GM18870 (cell line): ENCODE measurements at regions not wholly inside any gene's neighbourhood (a gene's known extent, or its start where the extent isn't known, plus 50 kb on each side); places are given as distances from the start of the nearest gene placed in this dataset.
"Not testable (repeated sequence)": the region's sequence is repeated elsewhere in the genome, so short reads cannot be mapped to it uniquely, and the experiment has no call there.

Experiments
- ATAC-seq: cut with Tn5 transposase; IDR thresholded peaks from one replicate; pipeline ENCODE4 v1.9.1; 2021; ENCODE audit warnings: moderate library complexity; ENCODE audit not compliant: unreplicated experiment

DNA sequence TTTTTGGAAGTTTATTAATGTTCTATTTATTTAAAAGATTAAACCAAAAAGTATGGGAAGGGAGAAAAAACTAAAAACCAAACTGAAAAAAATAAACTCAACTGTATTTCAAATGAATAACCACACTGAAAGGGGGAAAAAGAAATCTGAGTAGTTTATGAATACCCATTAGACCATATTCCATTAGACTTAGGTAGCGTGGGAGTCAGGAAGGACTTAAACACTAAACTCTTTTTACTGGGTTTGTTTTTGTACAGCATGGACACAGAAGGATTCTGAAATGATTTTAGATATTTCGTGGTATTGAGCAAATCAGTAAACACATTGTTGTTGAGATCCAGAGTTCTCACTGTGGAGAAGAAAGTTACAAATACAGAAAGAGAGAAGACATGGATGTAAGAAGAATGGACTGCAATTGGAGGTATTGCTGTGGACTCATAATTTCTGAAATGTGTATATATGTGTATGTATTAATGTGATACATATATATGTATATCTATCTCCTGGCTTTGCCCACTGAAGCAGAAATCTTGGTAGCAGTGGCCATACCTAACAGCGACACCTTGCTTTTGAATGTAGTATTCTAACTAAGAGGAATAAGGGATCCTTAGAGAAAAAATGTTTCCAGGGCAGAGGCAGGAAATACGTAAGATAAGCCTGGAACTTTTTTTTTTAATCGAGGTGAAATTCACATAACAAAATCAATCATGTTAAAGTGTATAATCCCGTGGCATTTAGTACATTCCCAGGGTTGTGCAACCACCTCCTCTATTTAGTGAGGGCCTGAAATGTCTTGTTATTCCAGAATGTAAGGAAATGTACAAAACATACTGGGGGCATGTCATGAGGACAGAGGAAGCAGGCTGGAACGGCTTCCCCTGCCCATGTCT lies 228.8 kb downstream of the SMARCA2 start:
- ATAC-seq = no peak

DNA sequence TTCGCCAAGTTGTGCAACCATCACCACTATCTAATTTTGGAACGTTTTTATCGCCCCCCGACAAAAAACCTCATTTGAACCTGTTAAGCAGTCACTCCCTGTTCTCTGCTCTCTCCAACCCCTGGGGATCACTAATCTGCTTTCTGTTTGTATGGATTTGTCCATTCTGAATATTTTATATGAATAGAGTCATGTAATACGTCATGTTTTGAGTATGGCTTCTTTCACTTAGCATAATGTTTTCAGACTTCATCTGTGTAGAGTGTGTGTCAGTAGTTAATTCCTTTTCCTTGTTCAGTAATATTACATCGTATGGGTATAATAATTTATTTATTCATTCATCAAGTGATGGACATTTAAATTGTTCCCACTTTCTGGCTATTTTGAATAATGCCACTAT lies 232.2 kb downstream of the SMARCA2 start:
- no peak for ATAC-seq

DNA sequence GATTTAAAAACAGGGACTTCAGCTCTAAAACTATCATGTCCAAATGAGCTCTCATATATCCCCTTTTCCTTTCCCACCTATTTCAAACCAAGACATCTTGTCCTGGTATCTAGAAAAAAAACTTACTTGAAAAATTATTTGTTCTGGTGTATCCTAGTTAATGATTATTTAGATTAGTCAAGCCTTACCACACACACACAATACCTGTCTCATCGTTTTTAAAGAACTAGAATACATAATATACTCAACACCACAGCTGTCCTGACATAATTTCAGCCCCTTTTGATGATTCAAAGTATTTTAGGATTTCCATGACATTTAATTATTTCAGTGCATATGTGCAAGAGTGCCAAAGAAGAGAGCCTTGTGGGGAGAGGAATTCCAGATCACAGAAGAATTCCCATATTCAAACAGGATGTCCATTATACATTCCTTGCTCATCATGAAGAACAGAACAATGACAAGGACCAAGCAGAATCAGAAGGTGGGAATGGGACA lies 233.7 kb downstream of the SMARCA2 start:
- no peak for ATAC-seq

DNA sequence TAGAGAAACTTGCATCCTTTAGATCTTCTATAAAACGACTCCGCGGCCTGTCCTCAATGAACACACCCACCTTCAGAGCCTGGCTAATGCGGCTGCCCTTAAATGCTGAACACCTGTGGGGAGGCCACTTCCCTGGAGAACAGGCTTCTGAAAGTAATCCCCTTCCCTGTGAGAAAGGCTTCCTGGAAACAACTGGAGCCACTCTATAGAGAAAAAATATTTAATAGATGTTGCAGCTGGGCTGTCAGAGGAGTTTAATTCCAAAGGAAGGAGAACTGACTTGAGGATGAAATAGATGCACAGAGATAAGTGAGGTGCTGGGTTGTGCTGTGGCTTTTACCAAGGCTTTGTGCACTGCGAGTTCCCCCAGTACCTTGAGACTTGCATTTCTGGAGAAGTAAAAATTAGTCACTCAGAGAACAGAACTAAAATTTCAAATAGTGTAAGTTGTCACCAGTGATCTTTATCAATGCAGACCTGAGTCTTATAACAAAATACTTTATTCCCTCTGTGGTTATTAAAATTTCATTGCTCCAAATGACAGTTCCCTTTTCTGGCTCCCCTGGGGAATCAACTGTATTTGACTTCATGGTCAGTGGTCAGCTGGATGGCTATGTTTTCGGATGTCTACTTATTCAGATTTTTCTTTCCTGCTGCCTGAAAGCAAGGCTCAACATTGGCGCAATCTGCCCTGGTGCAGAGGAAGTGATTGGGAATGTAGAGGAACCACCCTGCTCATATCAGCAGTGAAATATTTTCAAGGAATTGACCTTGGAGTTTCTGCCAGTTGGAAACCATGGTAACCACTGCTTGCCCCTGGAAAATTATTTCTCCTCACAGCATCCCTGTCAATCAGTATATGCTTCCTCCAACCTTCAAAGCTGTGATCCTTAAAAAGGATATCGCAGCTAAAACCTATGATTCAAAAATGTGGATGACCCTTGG lies 238.8 kb downstream of the SMARCA2 start:
- no peak for ATAC-seq

DNA sequence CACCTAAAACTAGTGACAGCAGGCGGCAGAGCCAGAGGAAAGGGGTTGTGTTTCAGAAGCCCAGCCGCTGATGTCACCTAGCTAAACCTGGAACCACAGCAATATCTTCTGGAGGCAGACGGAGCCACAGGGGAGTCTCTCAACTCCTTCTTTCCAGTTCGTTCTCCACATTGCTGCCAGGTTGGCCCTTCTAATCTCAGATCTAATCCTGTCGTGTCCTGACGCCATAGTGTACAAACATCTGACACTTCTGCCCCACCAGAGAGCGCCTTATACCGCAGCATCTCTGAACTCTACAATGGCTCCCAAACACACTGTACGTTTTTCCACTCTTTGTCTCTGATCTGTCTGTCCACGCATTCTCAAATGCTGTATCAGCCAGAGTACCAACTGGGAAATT lies 240.0 kb downstream of the SMARCA2 start:
- no peak for ATAC-seq

DNA sequence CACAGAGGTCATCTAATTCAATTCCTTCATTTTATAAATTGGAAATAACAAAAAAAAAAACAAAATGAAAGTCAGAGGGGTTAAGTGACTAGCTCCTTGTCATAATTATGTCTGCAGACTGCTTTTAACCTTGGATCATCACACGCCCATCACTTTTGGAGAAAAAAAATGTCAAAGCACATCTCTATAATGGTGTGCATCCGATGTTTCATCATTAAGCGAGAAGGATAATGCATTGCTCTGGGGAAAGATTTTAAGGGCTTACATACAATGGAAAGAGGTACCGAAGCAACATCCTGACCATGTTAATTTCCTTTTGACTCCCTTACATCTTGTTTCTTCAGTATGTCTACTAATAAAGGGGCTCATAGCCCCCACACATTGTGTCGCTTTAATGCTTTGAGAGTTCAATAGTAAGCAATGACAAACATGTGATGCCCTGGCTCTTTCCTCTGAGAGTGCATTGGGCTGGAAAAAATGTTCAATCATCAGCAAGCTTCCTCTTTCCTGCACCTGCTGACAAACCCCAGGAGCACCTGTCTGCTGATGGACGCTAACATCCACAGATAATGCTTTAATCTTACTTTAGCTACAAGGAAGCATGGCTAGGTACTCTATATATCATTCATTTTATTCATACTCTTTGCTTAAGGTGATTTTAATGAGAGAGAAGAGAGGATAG lies 242.2 kb downstream of the SMARCA2 start:
- no peak for ATAC-seq

DNA sequence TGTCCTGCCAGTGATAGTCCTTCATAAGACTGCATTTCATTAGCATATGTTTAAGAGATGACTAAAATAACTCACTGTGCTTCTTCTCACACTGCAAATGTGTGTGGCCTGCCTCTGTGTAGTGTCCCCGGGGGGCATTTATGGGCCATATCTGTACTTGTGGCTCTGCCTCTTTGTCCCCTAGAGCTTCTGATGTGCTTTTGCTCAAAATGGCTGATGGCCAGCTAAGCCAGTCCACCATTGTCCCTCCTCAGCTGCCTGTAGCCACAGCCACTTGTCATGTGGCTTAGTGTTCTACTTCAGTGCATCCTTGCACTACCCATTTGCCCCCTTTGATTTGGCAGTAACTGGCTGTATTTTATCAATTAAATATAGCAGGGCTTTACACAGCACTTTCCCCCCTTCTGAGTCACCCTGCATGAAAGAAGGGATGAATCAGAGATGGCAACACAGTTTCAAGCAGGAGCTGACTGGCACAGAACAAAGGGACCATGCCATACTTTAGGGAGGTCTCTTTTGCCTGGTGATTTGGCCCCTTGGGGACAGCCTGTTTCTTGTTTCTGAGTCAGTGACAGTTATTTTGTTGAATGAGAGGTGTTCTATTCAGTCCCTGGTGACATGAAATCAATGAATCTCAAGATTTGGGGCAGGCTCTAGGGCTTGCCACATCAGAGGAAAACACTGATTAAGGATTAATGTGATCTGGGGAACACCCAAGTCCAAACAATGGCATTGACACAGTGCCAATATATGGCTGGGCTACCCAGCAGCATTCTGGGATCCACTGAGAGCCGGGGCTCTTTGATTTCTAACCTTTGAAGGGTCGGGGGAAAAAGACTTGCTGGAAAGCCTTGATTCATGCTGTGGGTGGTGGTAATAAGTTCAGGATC lies 245.5 kb downstream of the SMARCA2 start:
- ATAC-seq = no peak

DNA sequence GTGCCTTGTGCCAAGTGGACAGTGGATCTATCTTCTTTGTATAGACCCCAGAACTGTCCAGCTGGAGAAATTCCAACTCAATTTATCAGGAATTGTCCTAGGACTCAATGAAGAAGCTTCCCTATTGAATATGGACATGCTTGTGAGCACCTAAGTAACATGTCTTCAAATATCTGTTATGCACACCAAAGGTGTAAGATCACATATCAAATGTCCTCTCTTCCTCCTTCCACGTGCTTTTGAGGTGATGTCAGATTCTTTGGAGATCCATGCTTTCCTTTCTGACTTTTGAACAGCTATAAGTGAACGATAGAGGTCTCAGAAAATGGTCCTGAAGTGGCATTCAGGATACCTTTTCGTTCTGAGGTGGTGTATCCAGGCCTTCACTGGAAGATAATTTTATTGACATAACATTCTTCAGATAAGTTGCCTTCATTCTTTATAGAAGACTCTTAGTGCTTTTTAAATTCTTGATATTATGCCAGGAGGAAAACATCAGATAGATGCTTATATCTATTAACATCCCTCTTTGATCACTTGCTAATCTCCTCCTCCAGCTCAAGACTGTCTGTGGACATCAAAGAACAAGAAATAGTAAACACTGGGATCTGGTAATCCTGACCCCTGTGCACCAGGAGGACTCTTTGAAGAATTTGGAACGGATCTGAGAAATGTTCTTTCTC lies 246.4 kb downstream of the SMARCA2 start:
- no peak for ATAC-seq

DNA sequence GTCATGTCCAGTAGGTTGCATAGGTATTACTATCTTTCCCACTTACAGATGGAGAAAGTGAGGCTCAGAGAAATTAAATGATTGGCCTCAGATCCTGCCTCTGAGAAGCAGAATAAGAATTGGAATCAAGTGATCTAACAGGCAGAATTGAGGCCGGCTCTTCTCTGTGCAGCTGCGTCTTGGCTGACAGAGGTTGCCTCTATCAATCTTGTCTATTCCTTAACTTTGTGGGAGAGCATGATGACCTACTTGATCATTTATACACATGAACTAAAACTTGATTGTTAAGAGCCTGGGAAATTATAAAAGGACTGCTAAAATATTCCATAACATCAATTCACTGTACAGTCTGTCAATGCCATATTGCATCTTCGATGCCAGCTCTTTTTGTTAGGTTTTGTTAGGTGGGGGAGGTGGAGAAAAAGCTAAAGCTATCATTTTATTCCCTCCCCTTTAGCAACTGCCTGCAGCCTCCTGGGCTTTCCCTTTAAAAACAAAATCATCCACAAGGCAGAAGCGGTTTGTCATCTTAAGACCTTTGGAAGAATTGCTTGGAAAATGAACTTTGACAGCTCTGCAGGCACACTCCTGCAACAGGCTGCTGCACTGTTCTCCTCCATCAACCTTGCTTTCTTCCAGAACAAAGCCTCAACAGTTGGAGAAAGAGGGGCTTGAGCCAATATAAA lies 247.4 kb downstream of the SMARCA2 start:
- no peak for ATAC-seq

DNA sequence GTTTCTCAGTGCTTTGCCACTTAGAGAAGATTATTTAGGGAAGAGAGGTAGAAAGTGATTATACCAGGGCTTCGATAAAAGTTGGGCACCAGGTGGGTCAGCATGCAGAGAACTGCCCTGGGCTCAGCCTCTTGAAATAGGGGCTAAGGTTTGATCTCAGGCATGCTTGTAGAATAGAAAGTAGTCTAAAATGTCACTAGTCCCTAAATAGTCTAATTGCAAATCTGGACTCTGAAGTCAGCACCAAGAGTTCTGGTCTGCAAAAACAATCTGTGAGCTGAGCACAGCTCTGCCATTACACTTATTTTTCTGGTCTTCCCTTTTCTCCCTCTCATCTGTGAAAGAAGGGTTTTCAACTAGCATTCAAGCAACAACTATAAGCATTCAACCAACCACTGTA lies 248.0 kb downstream of the SMARCA2 start:
- no peak for ATAC-seq

DNA sequence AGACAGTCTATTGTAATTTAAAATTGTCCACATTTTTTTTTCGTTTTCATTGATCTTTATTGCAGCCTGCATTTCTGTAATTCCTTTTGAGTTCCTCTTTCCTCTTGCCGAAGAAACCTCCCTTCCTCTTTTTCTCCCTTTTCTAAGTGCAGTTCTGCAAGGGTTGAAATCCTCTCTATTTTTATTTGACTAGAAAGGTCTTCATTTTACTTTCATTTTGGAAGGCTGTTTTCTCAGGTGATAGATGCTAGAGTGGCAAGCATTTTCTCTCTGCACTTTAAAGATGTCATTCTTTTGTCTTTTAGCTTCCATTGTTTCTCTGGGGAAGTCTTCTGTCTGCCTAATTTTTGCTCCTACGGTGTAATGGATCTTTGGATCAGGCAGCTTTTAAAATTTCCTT lies 248.5 kb downstream of the SMARCA2 start:
- no peak for ATAC-seq

DNA sequence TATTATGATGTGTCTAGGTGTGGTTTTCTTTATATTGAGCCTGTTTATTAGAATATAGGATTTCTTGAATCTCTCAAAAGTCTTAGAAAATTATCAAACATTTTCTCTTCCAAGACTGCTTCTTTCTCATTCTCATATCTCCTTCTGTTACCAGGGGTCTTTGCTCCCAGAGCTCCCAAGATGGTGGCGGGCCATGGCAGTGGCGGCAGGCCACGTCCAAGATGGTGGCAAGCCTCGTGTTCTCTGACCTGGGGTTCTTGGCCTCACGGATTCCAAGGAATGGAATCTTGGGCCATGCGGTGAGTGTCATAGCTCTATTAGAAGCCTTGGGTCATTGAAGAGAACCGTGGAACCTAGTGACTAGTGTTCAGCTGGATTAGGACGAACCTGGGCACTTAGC lies 248.9 kb downstream of the SMARCA2 start:
- no peak for ATAC-seq

DNA sequence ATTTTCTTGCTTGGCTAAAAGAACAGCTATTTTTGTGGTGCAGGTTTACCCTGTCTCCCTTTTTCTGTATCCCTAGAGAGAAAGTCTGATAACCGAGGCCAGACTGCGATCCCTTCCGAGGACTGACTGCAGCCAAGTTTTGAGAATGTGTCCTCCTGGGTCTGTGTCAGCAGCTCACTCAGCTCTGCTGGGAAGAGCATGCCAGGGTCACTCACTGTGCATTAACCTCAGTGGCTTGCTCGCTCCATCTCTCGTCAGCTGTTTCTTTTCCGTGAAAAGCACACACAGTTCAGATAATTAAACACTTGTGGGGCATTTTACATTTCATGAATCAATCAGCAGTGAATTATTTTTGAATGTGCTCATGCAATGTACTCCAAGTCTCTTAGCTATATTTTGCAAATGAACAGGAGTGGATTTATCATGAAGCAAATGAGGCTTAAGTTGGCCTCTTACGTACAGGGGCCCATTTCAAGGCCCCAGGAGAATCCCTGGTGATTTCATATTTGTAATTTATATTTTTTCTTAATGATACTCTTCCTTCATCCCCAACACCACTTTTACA lies 252.1 kb downstream of the SMARCA2 start:
- ATAC-seq = no peak

DNA sequence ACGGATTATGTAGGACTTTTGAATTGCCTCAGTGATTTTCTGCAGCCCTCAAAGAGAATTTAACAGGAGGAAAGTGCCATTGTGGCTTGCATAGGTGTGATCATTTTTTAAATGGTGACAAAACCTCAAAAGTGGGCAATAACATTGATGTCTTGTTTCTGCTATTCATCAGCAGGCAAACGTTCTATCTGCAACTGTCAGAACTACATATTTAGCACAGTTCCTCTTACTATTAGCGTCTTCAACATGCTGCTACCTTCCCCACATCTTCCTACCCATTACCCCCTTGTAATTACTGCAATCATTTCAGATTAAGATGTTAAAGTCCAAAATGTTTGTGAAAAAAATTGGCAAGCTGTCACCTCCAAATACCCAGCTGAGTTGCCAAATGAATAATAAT lies 254.6 kb downstream of the SMARCA2 start:
- no peak for ATAC-seq

DNA sequence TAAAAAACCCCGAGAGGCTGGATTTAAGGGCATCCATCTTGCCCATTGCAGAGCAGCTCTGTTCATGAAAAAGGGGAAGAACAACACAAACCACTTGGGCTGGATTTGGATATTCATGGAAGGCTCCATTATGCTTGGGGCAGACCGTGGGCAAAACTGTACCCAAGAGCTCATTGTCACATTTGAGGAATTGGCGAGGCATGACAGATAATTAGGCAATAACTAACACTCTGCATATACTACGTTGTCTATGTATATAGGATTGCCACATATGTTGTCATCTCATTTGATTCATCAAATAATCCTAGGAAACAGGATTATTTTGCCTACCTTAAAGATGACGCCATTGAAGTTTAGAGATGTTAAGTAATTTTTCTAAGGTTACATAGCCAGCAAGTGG lies 255.4 kb downstream of the SMARCA2 start:
- no peak for ATAC-seq

DNA sequence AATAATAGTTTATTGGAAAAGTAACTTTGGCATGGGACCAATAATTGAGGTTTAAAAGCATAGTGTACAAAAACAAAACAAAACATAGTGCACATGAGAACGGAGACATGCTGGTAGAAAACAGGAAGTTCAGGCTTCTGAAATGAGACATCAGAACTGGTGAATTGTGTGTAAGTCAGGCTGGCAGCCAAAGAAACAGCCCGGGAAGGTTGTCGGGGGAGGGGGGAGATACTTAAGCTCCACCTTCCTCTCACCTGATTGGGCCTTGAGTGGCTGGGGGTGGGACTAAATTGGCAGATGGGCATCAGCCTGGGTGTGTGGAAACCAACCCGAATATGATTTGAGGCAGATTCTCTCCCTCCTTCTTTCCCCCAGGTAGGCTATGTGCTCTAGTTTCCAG lies 256.3 kb downstream of the SMARCA2 start:
- peak; percentile 64 for ATAC-seq

DNA sequence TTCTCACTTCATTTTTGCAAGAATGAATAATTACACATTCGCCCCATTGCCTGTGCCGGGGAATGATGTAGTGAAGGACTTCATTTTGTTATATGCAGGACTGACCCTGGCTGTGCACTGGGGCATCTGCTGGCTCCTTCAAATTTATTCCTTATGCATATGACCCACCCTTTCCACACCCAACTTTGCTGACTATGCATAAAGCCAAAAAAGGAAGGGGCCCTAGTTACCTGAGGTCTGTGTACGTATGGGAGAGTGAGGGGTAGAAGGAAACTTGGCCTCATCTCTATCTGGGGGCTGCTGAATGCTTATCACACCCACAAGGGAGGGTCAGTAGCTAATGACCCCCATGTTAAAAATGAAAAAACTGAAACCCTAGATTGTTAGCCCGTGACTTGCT lies 259.6 kb downstream of the SMARCA2 start:
- no peak for ATAC-seq

DNA sequence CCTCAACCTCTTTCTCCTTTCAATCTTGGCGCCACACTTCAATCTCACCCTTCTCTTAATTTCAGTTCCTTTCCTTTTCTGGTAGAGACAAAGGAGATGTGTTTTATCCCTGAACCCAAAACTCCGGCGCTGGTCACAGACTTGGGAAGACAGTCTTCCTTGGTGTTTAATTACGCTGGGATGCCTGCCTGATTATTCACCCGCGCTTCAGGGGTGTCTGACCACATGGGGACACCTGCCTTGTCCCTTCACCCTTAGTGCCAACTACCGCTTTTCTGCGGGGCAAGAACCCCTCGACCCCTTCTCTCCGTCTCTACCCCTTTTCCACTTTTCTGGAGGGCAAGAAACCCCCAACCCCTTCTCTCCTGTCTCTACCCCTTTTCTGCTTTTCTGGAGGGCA lies 261.1 kb downstream of the SMARCA2 start:
- ATAC-seq = no peak

DNA sequence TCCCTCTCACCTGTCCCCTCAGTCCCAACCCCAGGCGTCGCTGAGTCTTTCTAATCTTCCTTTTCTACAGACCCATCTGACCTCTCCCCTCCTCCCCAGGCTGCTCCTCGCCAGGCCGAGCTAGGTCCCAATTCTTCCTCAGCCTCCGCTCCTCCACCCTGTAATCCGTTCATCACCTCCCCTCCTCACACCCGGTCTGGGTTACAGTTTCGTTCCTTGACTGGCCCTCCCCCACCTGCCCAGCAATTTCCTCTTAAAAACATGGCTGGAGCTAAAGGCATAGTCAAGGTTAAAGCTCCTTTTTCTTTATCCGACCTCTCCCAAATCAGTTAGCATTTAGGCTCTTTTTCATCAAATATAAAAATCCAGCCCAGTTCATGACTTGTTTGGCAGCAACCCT lies 262.0 kb downstream of the SMARCA2 start:
- ATAC-seq = not testable (repeated sequence)
